ENCODE measurements at regions not wholly inside any gene's neighbourhood (a gene's known extent, or its start where the extent isn't known, plus 50 kb on each side); places are given as distances from the start of the nearest gene placed in this dataset.

DNA sequence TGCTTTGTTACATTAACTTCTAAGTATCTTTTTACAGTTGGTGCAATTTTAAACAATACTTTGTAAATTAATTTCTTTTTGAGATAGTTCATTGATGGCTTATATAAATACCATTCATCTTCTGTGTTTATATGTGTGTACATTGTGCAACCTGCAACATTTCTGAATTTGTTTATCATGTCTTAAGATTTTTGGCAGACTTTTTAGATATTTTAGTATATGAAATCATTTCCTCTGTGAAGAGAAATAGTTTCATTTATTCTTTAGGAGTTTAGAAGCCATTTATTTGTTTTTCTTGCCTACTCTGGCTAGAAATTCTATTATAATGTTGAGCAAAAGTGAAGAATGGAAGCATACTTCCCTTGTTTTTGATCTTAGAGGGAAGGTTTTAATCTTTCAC lies 337.8 kb upstream of the DSEL start:
- no peak overlapping the region for H3K4me3 ChIP-seq (ENCODE audit: low read depth, low read length)
- DNase-seq (ENCODE audit: low read depth): no peak
- TF ChIP-seq, protein P1, sequence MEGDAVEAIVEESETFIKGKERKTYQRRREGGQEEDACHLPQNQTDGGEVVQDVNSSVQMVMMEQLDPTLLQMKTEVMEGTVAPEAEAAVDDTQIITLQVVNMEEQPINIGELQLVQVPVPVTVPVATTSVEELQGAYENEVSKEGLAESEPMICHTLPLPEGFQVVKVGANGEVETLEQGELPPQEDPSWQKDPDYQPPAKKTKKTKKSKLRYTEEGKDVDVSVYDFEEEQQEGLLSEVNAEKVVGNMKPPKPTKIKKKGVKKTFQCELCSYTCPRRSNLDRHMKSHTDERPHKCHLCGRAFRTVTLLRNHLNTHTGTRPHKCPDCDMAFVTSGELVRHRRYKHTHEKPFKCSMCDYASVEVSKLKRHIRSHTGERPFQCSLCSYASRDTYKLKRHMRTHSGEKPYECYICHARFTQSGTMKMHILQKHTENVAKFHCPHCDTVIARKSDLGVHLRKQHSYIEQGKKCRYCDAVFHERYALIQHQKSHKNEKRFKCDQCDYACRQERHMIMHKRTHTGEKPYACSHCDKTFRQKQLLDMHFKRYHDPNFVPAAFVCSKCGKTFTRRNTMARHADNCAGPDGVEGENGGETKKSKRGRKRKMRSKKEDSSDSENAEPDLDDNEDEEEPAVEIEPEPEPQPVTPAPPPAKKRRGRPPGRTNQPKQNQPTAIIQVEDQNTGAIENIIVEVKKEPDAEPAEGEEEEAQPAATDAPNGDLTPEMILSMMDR (IDR thresholded peaks at IDR 0.05; ENCODE audit: low read depth, low read length, missing control alignments): no peak

GRCh38 chr18:67846422-67847098 lies 330.0 kb upstream of the DSEL start:
- DNase-seq (ENCODE audit: low read depth): no peak
- TF ChIP-seq, protein P1 (IDR thresholded peaks at IDR 0.05; ENCODE audit: low read depth, low read length, missing control alignments): no peak
- no peak overlapping the region for H3K4me3 ChIP-seq (ENCODE audit: low read depth, low read length)

- no peak for DNase-seq (ENCODE audit: low read depth)
- TF ChIP-seq, protein P1 (IDR thresholded peaks at IDR 0.05; ENCODE audit: low read depth, low read length, missing control alignments): no peak
Measured at GRCh38 chr18:67845035-67845434, 328.5 kb upstream of the DSEL start.

GRCh38 chr18:67840379-67840778 lies 323.9 kb upstream of the DSEL start:
- H3K4me3 ChIP-seq (ENCODE audit: low read depth, low read length): no peak overlapping the region
- TF ChIP-seq, protein P1 (IDR thresholded peaks at IDR 0.05; ENCODE audit: low read depth, low read length, missing control alignments): no peak
- no peak for DNase-seq (ENCODE audit: low read depth)

More at GRCh38 chr18:67845035-67845434, 328.5 kb upstream of the DSEL start:
- H3K4me3 ChIP-seq (ENCODE audit: low read depth, low read length): no peak overlapping the region

DNA sequence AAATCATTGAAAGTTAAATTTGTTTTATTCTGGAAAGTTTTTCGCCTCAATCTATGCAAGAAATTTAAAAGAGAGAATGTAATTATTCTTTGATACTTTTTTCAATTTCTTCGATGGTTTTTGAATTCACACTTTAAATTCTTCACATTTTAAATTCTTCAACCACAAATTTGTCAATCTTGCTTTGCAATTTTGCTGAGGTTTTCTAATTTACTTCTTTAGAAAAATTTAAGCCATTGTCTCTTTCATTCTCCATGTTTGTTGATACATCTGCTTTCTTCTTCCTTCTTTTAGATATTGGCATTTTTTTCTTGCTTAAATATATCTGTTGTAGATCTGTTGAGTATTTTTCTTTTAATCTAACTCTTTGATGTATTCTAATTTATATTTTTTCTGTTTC lies 301.9 kb upstream of the DSEL start:
- TF ChIP-seq, protein P1 (IDR thresholded peaks at IDR 0.05; ENCODE audit: low read depth, low read length, missing control alignments): no peak
- no peak overlapping the region for H3K4me3 ChIP-seq (ENCODE audit: low read depth, low read length)

GRCh38 chr18:67815280-67815679 lies 298.8 kb upstream of the DSEL start:
- DNase-seq (ENCODE audit: low read depth): no peak
- H3K4me3 ChIP-seq (ENCODE audit: low read depth, low read length): no peak overlapping the region
- TF ChIP-seq, protein P1 (IDR thresholded peaks at IDR 0.05; ENCODE audit: low read depth, low read length, missing control alignments): no peak

More for the DNA sequence above, 301.9 kb upstream of the DSEL start:
- no peak for DNase-seq (ENCODE audit: low read depth)
